SJSA1 (cell line): ENCODE measurements at regions not wholly inside any gene's neighbourhood (a gene's known extent, or its start where the extent isn't known, plus 50 kb on each side); places are given as distances from the start of the nearest gene placed in this dataset.

Source experiments
- DNase-seq, 2 experiments: peaks; one replicate each; pipeline ENCODE4 v3.0.0-alpha.2; 2015 to 2020; ENCODE audit warnings: low spot score in 2 of 2, low read depth in 1 of 2
- H3K27ac ChIP-seq: fragments of 250-450 bp; sonication (Bioruptor Pico); 2 replicates; pipeline ENCODE4 v1.5.1; 2020; ENCODE audit warnings: mild to moderate bottlenecking, moderate library complexity
- H3K27me3 ChIP-seq: fragments of 250-450 bp; sonication (Bioruptor Pico); replicated peaks from 2 replicates; pipeline ENCODE4 v1.5.1; 2020; ENCODE audit warnings: mild to moderate bottlenecking, moderate library complexity
- H3K36me3 ChIP-seq: fragments of 250-450 bp; sonication (Bioruptor Pico); 2 replicates; pipeline ENCODE4 v1.5.1; 2020; ENCODE audit warnings: mild to moderate bottlenecking
- H3K4me1 ChIP-seq: fragments of 250-450 bp; sonication (Bioruptor Pico); replicated peaks from 2 replicates; pipeline ENCODE4 v1.6.1; 2021; ENCODE audit warnings: mild to moderate bottlenecking
- H3K4me3 ChIP-seq: fragments of 250-450 bp; sonication (Bioruptor Pico); 2 replicates; pipeline ENCODE4 v1.5.1; 2020; ENCODE audit warnings: mild to moderate bottlenecking
- H3K9me3 ChIP-seq: fragments of 250-450 bp; sonication (Bioruptor Pico); replicated peaks from 2 replicates; pipeline ENCODE4 v1.5.1; 2020; ENCODE audit warnings: mild to moderate bottlenecking

- Histone ChIP-seq H3K9me3 (0 out of 2 replicates have a peak, but pooled peaks cover 5% of the 10 kb centered on the region), H3K36me3 (no peaks in the 10 kb centered on the region), H3K27me3 (no peaks in the 10 kb centered on the region), H3K27ac (no peak overlapping the region), H3K4me3 (no peak overlapping the region), H3K4me1 (no peaks in the 10 kb centered on the region)
- DNase-seq: no peak
Observed at GRCh38 chr10:129310881-129311280, 156.2 kb upstream of the MGMT start.

GRCh38 chr10:129319934-129320333 is 147.1 kb upstream of the MGMT start:
- H3K9me3 ChIP-seq: peaks cover 16% of the 10 kb centered on the region
- H3K4me1 ChIP-seq: no peaks in the 10 kb centered on the region
- DNase-seq: no peak
- no peak overlapping the region for H3K27ac ChIP-seq
- H3K4me3 ChIP-seq: no peak overlapping the region
- no peaks in the 10 kb centered on the region for H3K27me3 ChIP-seq
- no peaks in the 10 kb centered on the region for H3K36me3 ChIP-seq

GRCh38 chr10:129320340-129320739 is 146.7 kb upstream of the MGMT start:
- no peak overlapping the region for H3K4me3 ChIP-seq
- H3K27ac ChIP-seq: no peak overlapping the region
- DNase-seq: no peak
- H3K36me3 ChIP-seq: no peaks in the 10 kb centered on the region
- H3K27me3 ChIP-seq: no peaks in the 10 kb centered on the region
- no peaks in the 10 kb centered on the region for H3K4me1 ChIP-seq
- H3K9me3 ChIP-seq: peaks cover 18% of the 10 kb centered on the region

GRCh38 chr10:129321727-129322126 is 145.3 kb upstream of the MGMT start:
- H3K4me1 ChIP-seq: no peaks in the 10 kb centered on the region
- no peaks in the 10 kb centered on the region for H3K36me3 ChIP-seq
- H3K27me3 ChIP-seq: no peaks in the 10 kb centered on the region

GRCh38 chr10:129322933-129323820 is 143.9 kb upstream of the MGMT start:
- H3K27ac ChIP-seq: no peak overlapping the region

More at GRCh38 chr10:129321727-129322126, 145.3 kb upstream of the MGMT start:
- Histone ChIP-seq H3K9me3 (peaks cover 18% of the 10 kb centered on the region), H3K27ac (no peak overlapping the region), H3K4me3 (no peak overlapping the region)
- DNase-seq: no peak

GRCh38 chr10:129323879-129324278 is 143.2 kb upstream of the MGMT start:
- Histone ChIP-seq H3K9me3 (peaks cover 15% of the 10 kb centered on the region), H3K27ac (no peak overlapping the region), H3K27me3 (no peaks in the 10 kb centered on the region), H3K4me3 (no peak overlapping the region), H3K4me1 (no peaks in the 10 kb centered on the region), H3K36me3 (no peaks in the 10 kb centered on the region)
- no peak for DNase-seq

More at GRCh38 chr10:129322933-129323820, 143.9 kb upstream of the MGMT start:
- Histone ChIP-seq H3K27me3 (no peaks in the 10 kb centered on the region), H3K4me3 (no peak overlapping the region), H3K9me3 (peaks cover 18% of the 10 kb centered on the region), H3K36me3 (no peaks in the 10 kb centered on the region), H3K4me1 (no peaks in the 10 kb centered on the region)
- no peak for DNase-seq

GRCh38 chr10:129325893-129326292 is 141.1 kb upstream of the MGMT start:
- no peak for DNase-seq
- no peaks in the 10 kb centered on the region for H3K4me1 ChIP-seq
- H3K9me3 ChIP-seq: peaks cover 18% of the 10 kb centered on the region
- H3K27me3 ChIP-seq: no peaks in the 10 kb centered on the region
- no peak overlapping the region for H3K27ac ChIP-seq
- no peak overlapping the region for H3K4me3 ChIP-seq
- H3K36me3 ChIP-seq: no peaks in the 10 kb centered on the region

- peaks cover 13% of the 10 kb centered on the region; the same call in 1 of the 2 replicates for H3K9me3 ChIP-seq
- H3K27ac ChIP-seq: no peak overlapping the region
- H3K27me3 ChIP-seq: no peaks in the 10 kb centered on the region
- H3K4me1 ChIP-seq: no peaks in the 10 kb centered on the region
- DNase-seq: no peak
- no peak overlapping the region for H3K4me3 ChIP-seq
- no peaks in the 10 kb centered on the region for H3K36me3 ChIP-seq
Observed at GRCh38 chr10:129328546-129328945, 138.5 kb upstream of the MGMT start.

- H3K27ac ChIP-seq: no peak overlapping the region
- no peaks in the 10 kb centered on the region for H3K36me3 ChIP-seq
- no peaks in the 10 kb centered on the region for H3K27me3 ChIP-seq
- no peak for DNase-seq
- no peaks in the 10 kb centered on the region for H3K4me1 ChIP-seq
- H3K4me3 ChIP-seq: no peak overlapping the region
- peaks cover 15% of the 10 kb centered on the region; the same call in 1 of the 2 replicates for H3K9me3 ChIP-seq
Observed at GRCh38 chr10:129329385-129330055, 137.5 kb upstream of the MGMT start.

- Histone ChIP-seq H3K4me3 (no peak overlapping the region), H3K27ac (no peak overlapping the region), H3K4me1 (no peaks in the 10 kb centered on the region), H3K27me3 (no peaks in the 10 kb centered on the region), H3K9me3 (peaks cover 11% of the 10 kb centered on the region; the same call in 1 of the 2 replicates), H3K36me3 (no peaks in the 10 kb centered on the region)
- no peak for DNase-seq
Observed at GRCh38 chr10:129330211-129330610, 136.8 kb upstream of the MGMT start.

GRCh38 chr10:129331207-129331838 is 135.7 kb upstream of the MGMT start:
- DNase-seq: no peak
- Histone ChIP-seq H3K27me3 (no peaks in the 10 kb centered on the region), H3K4me3 (no peak overlapping the region), H3K4me1 (no peaks in the 10 kb centered on the region), H3K27ac (no peak overlapping the region), H3K36me3 (no peaks in the 10 kb centered on the region), H3K9me3 (peaks cover 10% of the 10 kb centered on the region; the same call in 1 of the 2 replicates)

GRCh38 chr10:129331839-129332220 is 135.2 kb upstream of the MGMT start:
- Histone ChIP-seq H3K4me1 (no peaks in the 10 kb centered on the region), H3K36me3 (no peaks in the 10 kb centered on the region), H3K27ac (no peak overlapping the region), H3K27me3 (no peaks in the 10 kb centered on the region), H3K9me3 (peaks cover 10% of the 10 kb centered on the region; the same call in 1 of the 2 replicates), H3K4me3 (no peak overlapping the region)
- DNase-seq: no peak

- no peak overlapping the region for H3K4me3 ChIP-seq
Observed at GRCh38 chr10:129332476-129332875, 134.6 kb upstream of the MGMT start.

GRCh38 chr10:129333706-129334105 is 133.3 kb upstream of the MGMT start:
- Histone ChIP-seq H3K4me1 (no peaks in the 10 kb centered on the region), H3K36me3 (no peaks in the 10 kb centered on the region), H3K27ac (no peak overlapping the region), H3K27me3 (no peaks in the 10 kb centered on the region), H3K9me3 (peaks cover 10% of the 10 kb centered on the region; the same call in 1 of the 2 replicates), H3K4me3 (no peak overlapping the region)
- no peak for DNase-seq

More at GRCh38 chr10:129332476-129332875, 134.6 kb upstream of the MGMT start:
- no peak for DNase-seq
- Histone ChIP-seq H3K36me3 (no peaks in the 10 kb centered on the region), H3K27ac (no peak overlapping the region), H3K4me1 (no peaks in the 10 kb centered on the region), H3K9me3 (peaks cover 10% of the 10 kb centered on the region; the same call in 1 of the 2 replicates), H3K27me3 (no peaks in the 10 kb centered on the region)
